ENCODE measurements at regions not wholly inside any gene's neighbourhood (a gene's known extent, or its start where the extent isn't known, plus 50 kb on each side); places are given as distances from the start of the nearest gene placed in this dataset.
"Not testable (repeated sequence)": the region's sequence is repeated elsewhere in the genome, so short reads cannot be mapped to it uniquely, and the experiment has no call there.

- DNase-seq = not testable (repeated sequence)
These were observed 98.5 kb downstream of the SHOX start for GRCh38 chrX:729101-729500.

GRCh38 chrX:728639-729038 lies 98.0 kb downstream of the SHOX start:
- not testable (repeated sequence) for DNase-seq

- no peak for DNase-seq
These were observed 97.4 kb downstream of the SHOX start for GRCh38 chrX:727738-728621.

DNA sequence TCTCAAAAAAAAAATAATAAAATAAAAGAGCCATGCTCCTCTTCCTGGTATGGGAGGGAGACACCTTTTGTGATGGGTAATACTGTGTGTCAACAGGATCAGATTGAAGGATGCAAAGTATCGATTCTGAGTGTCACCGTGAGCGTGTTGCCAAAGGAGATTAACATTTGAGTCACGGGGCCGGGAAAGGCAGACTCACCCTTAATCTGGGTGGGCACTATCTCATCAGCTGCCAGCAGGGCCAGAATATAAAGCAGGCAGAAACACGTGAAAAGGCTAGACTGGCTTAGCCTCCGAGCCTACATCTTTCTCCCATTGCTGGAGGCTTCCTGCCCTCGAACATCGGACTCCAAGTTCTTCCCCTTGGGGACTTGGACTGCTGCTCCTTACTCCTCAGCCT lies 95.4 kb downstream of the SHOX start:
- DNase-seq = no peak

DNA sequence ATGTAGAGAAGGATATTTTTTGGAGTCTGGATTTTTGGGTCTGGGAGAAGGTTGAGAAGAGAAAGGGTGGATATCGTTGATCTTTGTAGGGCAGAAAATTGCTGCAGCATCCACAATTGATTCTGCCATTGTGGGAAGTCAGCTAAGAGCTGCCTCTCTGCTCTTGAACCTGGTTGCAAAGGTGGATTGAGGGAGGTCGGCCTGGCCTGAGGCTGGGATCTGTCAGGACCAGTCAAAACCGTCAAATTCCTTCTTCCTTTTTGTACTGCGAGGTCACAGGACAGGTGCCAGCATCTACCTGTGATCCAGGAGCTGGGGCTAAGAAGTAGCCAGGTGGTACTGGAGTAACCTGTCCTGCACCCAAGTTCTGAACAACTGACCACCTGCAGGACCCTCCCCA lies 93.7 kb downstream of the SHOX start:
- peak in 1 of 5 donors; percentile 43 for DNase-seq

GRCh38 chrX:723781-724180 lies 93.2 kb downstream of the SHOX start:
- DNase-seq = peak in 1 of 5 donors; percentile 4

DNA sequence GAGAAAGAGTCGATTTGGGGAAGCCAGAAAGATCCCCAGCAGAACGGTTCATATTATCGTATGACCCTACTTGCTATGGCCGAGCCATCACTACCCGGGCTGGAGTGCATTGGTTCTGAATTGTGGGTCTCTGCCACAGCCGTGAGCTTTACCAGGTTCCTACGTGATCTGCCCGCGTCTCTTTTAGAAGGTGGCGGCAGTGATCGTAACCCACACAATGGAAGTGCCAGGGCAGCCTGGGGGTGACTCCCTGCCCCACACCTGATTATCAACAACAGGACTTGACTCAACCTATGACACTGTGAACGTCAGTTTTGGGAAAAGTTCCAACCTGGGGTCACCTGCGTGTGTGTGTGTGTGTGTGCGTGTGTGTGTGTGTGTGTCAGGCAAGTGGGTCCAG lies 90.8 kb downstream of the SHOX start:
- no peak for DNase-seq

- no peak for DNase-seq
These were observed 90.2 kb downstream of the SHOX start for GRCh38 chrX:720825-721224.

- no peak for DNase-seq
These were observed 89.7 kb downstream of the SHOX start for GRCh38 chrX:720250-720649.

DNA sequence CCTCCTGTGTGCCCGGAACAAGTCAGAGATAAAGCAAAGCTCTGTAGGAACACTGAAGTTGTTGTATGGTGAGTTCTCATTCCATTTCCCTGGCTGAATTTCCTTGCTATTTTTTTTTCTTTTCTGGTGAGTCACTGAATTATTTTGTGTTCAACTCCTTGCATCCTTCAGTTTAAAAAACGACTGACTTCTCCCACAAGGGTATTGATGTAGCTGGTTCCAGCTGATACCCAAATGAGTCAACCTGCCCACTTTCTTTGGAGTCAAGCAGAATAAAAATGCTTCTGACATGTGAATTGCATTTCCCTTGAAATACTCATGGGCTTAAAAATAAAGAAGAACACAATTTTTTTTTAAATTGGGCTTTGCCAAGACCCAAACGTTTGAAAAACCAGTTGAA lies 85.5 kb downstream of the SHOX start:
- no peak for DNase-seq

DNA sequence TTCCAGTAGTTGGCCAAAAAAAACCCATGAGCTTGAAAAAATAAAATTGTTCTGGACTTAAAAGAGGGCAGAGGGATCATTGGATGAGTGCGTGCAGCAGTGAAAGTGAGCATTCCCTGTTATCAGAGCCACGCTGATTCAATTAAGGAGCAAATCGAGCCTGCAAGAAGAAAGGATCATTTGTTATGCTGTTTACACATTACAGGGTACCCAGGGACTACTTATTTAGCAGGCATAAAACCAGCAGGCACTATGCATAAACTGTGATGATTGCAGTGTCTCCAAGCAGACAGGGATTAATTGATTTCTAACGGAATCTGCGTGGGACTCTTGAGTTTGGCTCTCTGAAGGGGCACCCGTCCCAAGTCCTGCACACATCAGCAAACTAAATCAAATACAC lies 83.5 kb downstream of the SHOX start:
- no peak for DNase-seq
